ENCODE measurements at regions not wholly inside any gene's neighbourhood (a gene's known extent, or its start where the extent isn't known, plus 50 kb on each side); places are given as distances from the start of the nearest gene placed in this dataset.

DNA sequence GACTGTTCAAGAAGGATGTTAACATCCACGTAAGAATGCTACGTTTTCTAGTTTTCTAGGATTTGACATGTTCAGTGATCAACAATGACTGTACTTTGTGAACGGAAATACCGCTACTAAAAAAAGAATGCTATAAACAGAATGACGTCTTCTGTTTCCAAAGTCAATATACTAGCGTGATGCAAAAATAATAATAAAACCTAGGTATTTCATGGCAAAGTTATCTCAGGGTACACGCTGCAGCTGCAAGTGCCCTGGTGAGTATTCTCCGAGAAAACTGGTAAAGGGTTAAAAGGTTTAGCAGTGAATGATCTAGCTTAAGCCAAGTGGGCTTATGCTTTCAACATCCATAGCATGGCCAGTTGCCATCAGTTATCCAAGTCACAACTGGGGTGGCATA is 653.3 kb upstream of the PFKP start:
- no peak for TF ChIP-seq CTCF (conservative IDR thresholded peaks at IDR 0.05; ENCODE audit: low read depth)
- CTCF ChIA-PET, result no interaction called here
- no peak for DNase-seq (ENCODE audit: low spot score)
- POLR2A ChIA-PET (ENCODE audit: low non-redundant PET), result no interaction called here
- H3K27ac ChIP-seq, result no peak overlapping the region

- no peak for DNase-seq (ENCODE audit: low spot score)
- H3K27ac ChIP-seq, result no peak overlapping the region
- CTCF ChIA-PET, result no interaction called here
- POLR2A ChIA-PET (ENCODE audit: low non-redundant PET), result no interaction called here
- TF ChIP-seq CTCF (conservative IDR thresholded peaks at IDR 0.05; ENCODE audit: low read depth), result no peak
Observed at GRCh38 chr10:2410049-2410448, 657.3 kb upstream of the PFKP start.

- ChIA-PET CTCF (no interaction called here), POLR2A (ENCODE audit: low non-redundant PET) (no interaction called here)
- TF ChIP-seq CTCF (conservative IDR thresholded peaks at IDR 0.05; ENCODE audit: low read depth), result no peak
- DNase-seq (ENCODE audit: low spot score), result no peak
- H3K27ac ChIP-seq, result no peak overlapping the region
Observed at GRCh38 chr10:2401459-2401858, 664.1 kb upstream of the ADARB2 start.

- no peak for TF ChIP-seq CTCF (conservative IDR thresholded peaks at IDR 0.05; ENCODE audit: low read depth)
- ChIA-PET POLR2A (ENCODE audit: low non-redundant PET) (interaction anchor here (0.6 kb wide), 1 partner anchor 75 kb away, joined by 3 read pairs; no protein-coding TSS in a partner anchor), CTCF (no interaction called here)
- DNase-seq (ENCODE audit: low spot score), result no peak
- no peak overlapping the region for H3K27ac ChIP-seq
Observed at GRCh38 chr10:2399482-2399881, 662.2 kb upstream of the ADARB2 start.

- no peak for TF ChIP-seq CTCF (conservative IDR thresholded peaks at IDR 0.05; ENCODE audit: low read depth)
- POLR2A ChIA-PET (ENCODE audit: low non-redundant PET), result no interaction called here
- H3K27ac ChIP-seq, result no peak overlapping the region
- CTCF ChIA-PET, result no interaction called here
- DNase-seq (ENCODE audit: low spot score), result no peak
Observed at GRCh38 chr10:2392145-2392812, 655.0 kb upstream of the ADARB2 start.

GRCh38 chr10:2387672-2388071 is 650.3 kb upstream of the ADARB2 start:
- DNase-seq (ENCODE audit: low spot score), result no peak
- CTCF ChIA-PET, result no interaction called here
- no peak for TF ChIP-seq CTCF (conservative IDR thresholded peaks at IDR 0.05; ENCODE audit: low read depth)
- no peak overlapping the region for H3K27ac ChIP-seq
- POLR2A ChIA-PET (ENCODE audit: low non-redundant PET), result no interaction called here
